ENCODE measurements at regions not wholly inside any gene's neighbourhood (a gene's known extent, or its start where the extent isn't known, plus 50 kb on each side); places are given as distances from the start of the nearest gene placed in this dataset.

GRCh38 chr4:177952723-177953122 lies 510.5 kb upstream of the AGA start:
- ATAC-seq: no peak
- intact Hi-C loops (cut with DNase I): no loop called here
- WGBS, 2 donors: 87 to 89% methylated on average over 2 of the region's 2 CpGs

DNA sequence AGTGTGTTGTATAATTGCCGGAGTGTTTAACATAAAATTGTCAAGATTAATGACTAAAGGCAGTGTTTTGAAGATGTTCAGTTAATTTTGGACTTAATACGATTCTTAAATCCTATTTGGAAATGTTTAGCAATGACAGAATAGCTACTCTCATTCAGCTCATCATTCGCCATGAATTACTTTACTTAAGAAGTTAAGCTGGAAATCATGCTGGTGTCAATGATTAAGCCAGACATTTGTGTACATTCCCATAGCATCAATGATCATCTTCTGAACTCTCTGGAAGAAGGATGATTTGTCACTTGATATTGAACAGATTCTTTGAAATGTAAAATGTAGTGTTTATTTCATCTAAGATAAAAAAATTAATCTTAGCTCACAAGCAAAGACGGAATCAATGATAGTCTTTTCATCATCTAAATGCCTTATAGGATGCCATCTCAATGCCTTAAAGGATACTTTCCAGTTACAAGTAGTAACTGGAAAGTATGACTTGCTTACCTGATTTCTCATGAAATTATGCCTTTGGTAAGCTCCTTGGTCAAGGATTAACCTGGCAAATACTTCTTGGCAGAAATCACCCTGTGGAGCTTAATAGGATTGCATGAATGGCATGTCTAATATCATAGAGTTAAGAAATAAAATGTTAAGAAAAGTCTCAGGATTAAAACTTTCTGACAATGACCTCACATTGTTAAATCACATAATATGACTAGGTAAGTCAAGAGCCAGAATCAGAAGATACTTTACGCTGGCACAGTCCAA lies 515.5 kb upstream of the AGA start:
- H3K4me3 ChIP-seq: no peak overlapping the region
- ATAC-seq (no peak), DNase-seq (no peak)
- WGBS, 2 donors: 66 to 70% methylated on average over 5 of the region's 5 CpGs
- H3K9me3 ChIP-seq: no peaks in the 10 kb centered on the region
- no peak for TF ChIP-seq POLR2A (IDR thresholded peaks at IDR 0.05)
- TF ChIP-seq, protein P1, sequence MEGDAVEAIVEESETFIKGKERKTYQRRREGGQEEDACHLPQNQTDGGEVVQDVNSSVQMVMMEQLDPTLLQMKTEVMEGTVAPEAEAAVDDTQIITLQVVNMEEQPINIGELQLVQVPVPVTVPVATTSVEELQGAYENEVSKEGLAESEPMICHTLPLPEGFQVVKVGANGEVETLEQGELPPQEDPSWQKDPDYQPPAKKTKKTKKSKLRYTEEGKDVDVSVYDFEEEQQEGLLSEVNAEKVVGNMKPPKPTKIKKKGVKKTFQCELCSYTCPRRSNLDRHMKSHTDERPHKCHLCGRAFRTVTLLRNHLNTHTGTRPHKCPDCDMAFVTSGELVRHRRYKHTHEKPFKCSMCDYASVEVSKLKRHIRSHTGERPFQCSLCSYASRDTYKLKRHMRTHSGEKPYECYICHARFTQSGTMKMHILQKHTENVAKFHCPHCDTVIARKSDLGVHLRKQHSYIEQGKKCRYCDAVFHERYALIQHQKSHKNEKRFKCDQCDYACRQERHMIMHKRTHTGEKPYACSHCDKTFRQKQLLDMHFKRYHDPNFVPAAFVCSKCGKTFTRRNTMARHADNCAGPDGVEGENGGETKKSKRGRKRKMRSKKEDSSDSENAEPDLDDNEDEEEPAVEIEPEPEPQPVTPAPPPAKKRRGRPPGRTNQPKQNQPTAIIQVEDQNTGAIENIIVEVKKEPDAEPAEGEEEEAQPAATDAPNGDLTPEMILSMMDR (IDR thresholded peaks at IDR 0.05): no peak
- H3K4me1 ChIP-seq: no peaks in the 10 kb centered on the region
- intact Hi-C loops (cut with DNase I): no loop called here
- H3K27me3 ChIP-seq: no peaks in the 10 kb centered on the region
- no peaks in the 10 kb centered on the region for H3K36me3 ChIP-seq (replicated peaks in 1 of 2; ENCODE audit: insufficient read depth in 1 of 2, low read depth in 2 of 2)
- no peak overlapping the region for H3K27ac ChIP-seq

More at GRCh38 chr4:177952723-177953122, 510.5 kb upstream of the AGA start:
- no peaks in the 10 kb centered on the region for H3K9me3 ChIP-seq
- no peak overlapping the region for H3K4me3 ChIP-seq
- TF ChIP-seq POLR2A (IDR thresholded peaks at IDR 0.05): no peak
- TF ChIP-seq, protein P1 (IDR thresholded peaks at IDR 0.05): no peak
- no peaks in the 10 kb centered on the region for H3K4me1 ChIP-seq
- no peak overlapping the region for H3K27ac ChIP-seq
- H3K27me3 ChIP-seq: no peaks in the 10 kb centered on the region
- DNase-seq: no peak
- no peaks in the 10 kb centered on the region for H3K36me3 ChIP-seq (replicated peaks in 1 of 2; ENCODE audit: insufficient read depth in 1 of 2, low read depth in 2 of 2)

DNA sequence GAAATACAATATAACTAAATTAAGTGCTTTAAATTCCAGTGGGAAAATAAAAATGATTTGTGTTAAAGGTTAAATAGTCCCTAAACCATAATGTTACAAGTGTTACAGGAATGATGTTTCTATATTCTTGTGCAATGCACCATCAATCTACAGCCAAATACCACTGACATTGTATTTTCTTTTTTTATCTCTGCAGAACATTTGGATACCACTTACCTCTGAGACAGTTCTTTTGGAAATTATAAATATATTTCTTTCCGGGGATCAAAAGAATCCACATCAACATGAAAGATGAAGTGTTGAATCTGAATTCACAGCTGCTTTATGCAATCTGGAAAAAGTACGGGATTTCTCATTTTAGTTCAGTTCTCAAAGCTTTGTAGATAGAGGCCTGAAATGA lies 518.3 kb upstream of the AGA start:
- no peaks in the 10 kb centered on the region for H3K27me3 ChIP-seq
- no peaks in the 10 kb centered on the region for H3K9me3 ChIP-seq
- no peak for ATAC-seq
- H3K4me1 ChIP-seq: no peaks in the 10 kb centered on the region
- no peak overlapping the region for H3K4me3 ChIP-seq
- TF ChIP-seq, protein P1 (IDR thresholded peaks at IDR 0.05): no peak
- TF ChIP-seq POLR2A (IDR thresholded peaks at IDR 0.05): no peak
- no peak overlapping the region for H3K27ac ChIP-seq
- WGBS, 2 donors: 72 to 80% methylated on average over 2 of the region's 2 CpGs
- no peak for DNase-seq
- no peaks in the 10 kb centered on the region for H3K36me3 ChIP-seq (replicated peaks in 1 of 2; ENCODE audit: insufficient read depth in 1 of 2, low read depth in 2 of 2)
- intact Hi-C loops (cut with DNase I): no loop called here

GRCh38 chr4:177961761-177962380 lies 519.6 kb upstream of the AGA start:
- intact Hi-C loops (cut with DNase I): no loop called here
- Histone ChIP-seq H3K4me1 (no peaks in the 10 kb centered on the region), H3K36me3 (replicated peaks in 1 of 2; ENCODE audit: insufficient read depth in 1 of 2, low read depth in 2 of 2) (no peaks in the 10 kb centered on the region), H3K27ac (no peak overlapping the region), H3K27me3 (no peaks in the 10 kb centered on the region), H3K4me3 (no peak overlapping the region), H3K9me3 (no peaks in the 10 kb centered on the region)
- DNase-seq (no peak), ATAC-seq (no peak)
- 80 to 87% methylated on average over 2 of the region's 2 CpGs for WGBS, 2 donors
- TF ChIP-seq, protein P1 (IDR thresholded peaks at IDR 0.05): no peak
- TF ChIP-seq POLR2A (IDR thresholded peaks at IDR 0.05): no peak
